ENCODE measurements at regions not wholly inside any gene's neighbourhood (a gene's known extent, or its start where the extent isn't known, plus 50 kb on each side); places are given as distances from the start of the nearest gene placed in this dataset.

DNA sequence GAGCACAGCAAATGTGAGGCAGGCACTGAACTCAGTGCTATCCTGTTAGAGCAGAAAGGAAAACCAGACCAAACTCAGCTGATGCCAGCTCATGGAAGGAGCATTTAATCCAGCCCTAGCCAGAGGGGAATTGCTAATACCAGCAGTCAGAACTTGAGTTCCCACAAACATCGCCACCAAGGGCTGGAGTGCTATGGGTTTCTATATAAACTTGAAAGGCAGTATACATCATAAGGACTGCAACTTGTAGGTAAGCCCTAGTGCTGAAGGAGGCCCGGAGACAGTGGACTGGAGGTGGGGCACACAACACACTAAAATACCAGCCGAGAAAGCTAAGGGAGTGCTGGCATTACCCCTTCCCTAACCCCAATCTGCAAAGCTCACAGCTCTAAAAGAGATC lies 440.2 kb downstream of the PRR32 start (continued):
- TF ChIP-seq, protein P1, sequence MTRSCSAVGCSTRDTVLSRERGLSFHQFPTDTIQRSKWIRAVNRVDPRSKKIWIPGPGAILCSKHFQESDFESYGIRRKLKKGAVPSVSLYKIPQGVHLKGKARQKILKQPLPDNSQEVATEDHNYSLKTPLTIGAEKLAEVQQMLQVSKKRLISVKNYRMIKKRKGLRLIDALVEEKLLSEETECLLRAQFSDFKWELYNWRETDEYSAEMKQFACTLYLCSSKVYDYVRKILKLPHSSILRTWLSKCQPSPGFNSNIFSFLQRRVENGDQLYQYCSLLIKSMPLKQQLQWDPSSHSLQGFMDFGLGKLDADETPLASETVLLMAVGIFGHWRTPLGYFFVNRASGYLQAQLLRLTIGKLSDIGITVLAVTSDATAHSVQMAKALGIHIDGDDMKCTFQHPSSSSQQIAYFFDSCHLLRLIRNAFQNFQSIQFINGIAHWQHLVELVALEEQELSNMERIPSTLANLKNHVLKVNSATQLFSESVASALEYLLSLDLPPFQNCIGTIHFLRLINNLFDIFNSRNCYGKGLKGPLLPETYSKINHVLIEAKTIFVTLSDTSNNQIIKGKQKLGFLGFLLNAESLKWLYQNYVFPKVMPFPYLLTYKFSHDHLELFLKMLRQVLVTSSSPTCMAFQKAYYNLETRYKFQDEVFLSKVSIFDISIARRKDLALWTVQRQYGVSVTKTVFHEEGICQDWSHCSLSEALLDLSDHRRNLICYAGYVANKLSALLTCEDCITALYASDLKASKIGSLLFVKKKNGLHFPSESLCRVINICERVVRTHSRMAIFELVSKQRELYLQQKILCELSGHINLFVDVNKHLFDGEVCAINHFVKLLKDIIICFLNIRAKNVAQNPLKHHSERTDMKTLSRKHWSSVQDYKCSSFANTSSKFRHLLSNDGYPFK (CRISPR knock-in tag; IDR thresholded peaks at IDR 0.05; ENCODE audit: borderline replicate concordance), result no peak
- TF ChIP-seq TEAD3 (CRISPR knock-in tag; optimal IDR thresholded peaks at IDR 0.05; ENCODE audit: borderline replicate concordance) (no peak), NFAT5 (CRISPR knock-in tag; IDR thresholded peaks at IDR 0.05) (no peak)

DNA sequence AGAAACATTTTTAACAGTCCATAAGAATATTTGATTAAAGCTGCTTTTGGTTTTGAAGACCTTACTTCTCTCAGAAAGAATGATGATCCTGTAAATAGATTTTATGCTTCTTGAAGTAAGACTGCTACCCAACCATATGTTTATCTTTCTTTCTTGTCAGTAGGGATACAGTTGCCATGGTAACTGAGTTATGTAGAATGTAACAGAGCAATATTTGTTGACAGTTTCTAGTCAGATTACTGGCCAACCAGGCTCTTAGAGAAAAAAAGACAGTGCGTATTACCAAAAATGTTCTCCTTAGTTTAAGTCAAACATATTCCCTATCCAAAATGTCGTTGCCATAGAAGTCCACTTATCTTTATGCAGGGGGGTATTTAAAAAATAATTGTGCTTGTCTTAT lies 456.8 kb downstream of the PRR32 start:
- Histone ChIP-seq H3K27me3 (ENCODE audit: control insufficient read depth in 1 of 2, insufficient read depth in 2 of 2, low read length in 2 of 2) (no peaks in the 10 kb centered on the region), H3K79me2 (ENCODE audit: insufficient read depth, low read length) (no peaks in the 10 kb centered on the region), H3K27ac (ENCODE audit: extremely low read length, insufficient read depth, low read length) (no peak overlapping the region), H3K9me3 (ENCODE audit: low read length) (no peaks in the 10 kb centered on the region; the same call in 1 of the 2 replicates), H4K20me1 (ENCODE audit: insufficient read depth, low read length) (no peaks in the 10 kb centered on the region), H3K9ac (ENCODE audit: insufficient read depth, low read depth, low read length) (no peak overlapping the region), H2AFZ (ENCODE audit: low read length) (no peak overlapping the region), H3K36me3 (replicated peaks in 1 of 2; ENCODE audit: control insufficient read depth in 1 of 2, insufficient read depth in 2 of 2, low read length in 2 of 2) (no peaks in the 10 kb centered on the region), H3K4me3 (replicated peaks in 1 of 3; ENCODE audit: insufficient read depth in 1 of 3, low read depth in 2 of 3, low read length in 3 of 3) (no peak overlapping the region), H3K4me1 (ENCODE audit: insufficient read depth, low read length) (no peaks in the 10 kb centered on the region), H3K4me2 (ENCODE audit: low read depth, low read length) (no peak overlapping the region)
- FAIRE-seq (no peak), DNase-seq (ENCODE audit: low spot score) (no peak), ATAC-seq (no peak)
- ChIA-PET POLR2A (no interaction called here), CTCF (ENCODE audit: low intra/inter-chr PET ratio, low total read pairs) (no interaction called here)
- TF ChIP-seq MBNL3 (CRISPR knock-in tag; conservative IDR thresholded peaks at IDR 0.05), result no peak
- TF ChIP-seq RFX1 (IDR thresholded peaks at IDR 0.05), result peak; percentile 11; the same call in 1 of the 2 replicates
- TF ChIP-seq, protein P2, sequence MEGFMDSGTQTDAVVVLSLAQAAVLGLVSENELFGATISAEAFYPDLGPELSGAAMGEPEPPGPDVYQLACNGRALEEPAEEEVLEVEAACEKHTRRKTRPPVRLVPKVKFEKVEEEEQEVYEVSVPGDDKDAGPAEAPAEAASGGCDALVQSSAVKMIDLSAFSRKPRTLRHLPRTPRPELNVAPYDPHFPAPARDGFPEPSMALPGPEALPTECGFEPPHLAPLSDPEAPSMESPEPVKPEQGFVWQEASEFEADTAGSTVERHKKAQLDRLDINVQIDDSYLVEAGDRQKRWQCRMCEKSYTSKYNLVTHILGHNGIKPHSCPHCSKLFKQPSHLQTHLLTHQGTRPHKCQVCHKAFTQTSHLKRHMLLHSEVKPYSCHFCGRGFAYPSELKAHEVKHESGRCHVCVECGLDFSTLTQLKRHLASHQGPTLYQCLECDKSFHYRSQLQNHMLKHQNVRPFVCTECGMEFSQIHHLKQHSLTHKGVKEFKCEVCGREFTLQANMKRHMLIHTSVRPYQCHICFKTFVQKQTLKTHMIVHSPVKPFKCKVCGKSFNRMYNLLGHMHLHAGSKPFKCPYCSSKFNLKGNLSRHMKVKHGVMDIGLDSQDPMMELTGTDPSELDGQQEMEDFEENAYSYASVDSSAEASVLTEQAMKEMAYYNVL (CRISPR knock-in tag; IDR thresholded peaks at IDR 0.05; ENCODE audit: borderline replicate concordance), result no peak
- TF ChIP-seq ZNF12 (CRISPR knock-in tag; IDR thresholded peaks at IDR 0.05), result no peak
- no peak for TF ChIP-seq ISL2 (CRISPR knock-in tag; IDR thresholded peaks at IDR 0.05)
- no TSS peak for BruUV-seq (replicated peaks)
- intact Hi-C loops (cut with micrococcal nuclease; ENCODE audit: unreplicated experiment), result no loop called here
- in situ Hi-C loops (cut with HindIII; ENCODE audit: extremely low pct_ligation_motif_present, low pct_unique_long_range_greater_than_20kb), result no loop called here
- WGBS (ENCODE audit: low lambda C conversion rate), result 6% methylated on average over 2 of the region's 2 CpGs

All from HepG2 (cell line).